GM21825 (cell line): ENCODE measurements at regions not wholly inside any gene's neighbourhood (a gene's known extent, or its start where the extent isn't known, plus 50 kb on each side); places are given as distances from the start of the nearest gene placed in this dataset.
"Not testable (repeated sequence)": the region's sequence is repeated elsewhere in the genome, so short reads cannot be mapped to it uniquely, and the experiment has no call there.

Experiments used
- ATAC-seq: cut with Tn5 transposase; IDR thresholded peaks from one replicate; pipeline ENCODE4 v1.9.1; 2021; ENCODE audit warnings: mild to moderate bottlenecking, moderate library complexity; ENCODE audit not compliant: unreplicated experiment

DNA sequence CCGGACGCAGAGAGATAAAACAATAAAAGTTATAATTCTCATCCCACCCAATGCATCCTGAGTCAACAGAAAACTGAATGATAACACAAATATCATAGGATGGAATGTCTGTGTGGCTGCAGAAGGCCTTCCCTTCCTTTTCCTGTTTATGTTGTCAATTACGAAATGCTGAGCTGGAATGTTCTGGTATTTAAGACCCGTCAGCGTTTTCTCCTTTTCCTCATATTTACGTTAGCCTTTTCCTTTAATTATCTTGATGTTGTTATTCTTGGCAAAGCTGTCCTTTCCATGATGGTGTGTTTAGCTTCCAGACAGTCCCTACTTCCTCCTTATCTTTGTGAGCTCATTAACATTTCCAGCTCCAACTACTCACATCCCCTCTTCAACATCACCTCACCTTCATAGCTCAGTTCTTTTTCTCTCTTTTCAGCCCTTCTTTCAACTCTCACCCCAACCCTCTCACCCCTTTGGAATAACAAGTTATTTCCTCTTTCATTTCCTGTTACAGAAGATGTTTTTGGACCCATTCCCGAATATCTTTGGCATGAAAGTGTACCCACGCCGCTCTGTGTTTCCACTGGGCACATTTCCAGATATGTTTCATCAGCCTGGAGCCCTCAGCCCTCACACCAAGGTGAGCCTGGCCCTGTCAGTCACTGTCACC lies 221.6 kb downstream of the NR2F1-AS1 start:
- ATAC-seq, result no peak

DNA sequence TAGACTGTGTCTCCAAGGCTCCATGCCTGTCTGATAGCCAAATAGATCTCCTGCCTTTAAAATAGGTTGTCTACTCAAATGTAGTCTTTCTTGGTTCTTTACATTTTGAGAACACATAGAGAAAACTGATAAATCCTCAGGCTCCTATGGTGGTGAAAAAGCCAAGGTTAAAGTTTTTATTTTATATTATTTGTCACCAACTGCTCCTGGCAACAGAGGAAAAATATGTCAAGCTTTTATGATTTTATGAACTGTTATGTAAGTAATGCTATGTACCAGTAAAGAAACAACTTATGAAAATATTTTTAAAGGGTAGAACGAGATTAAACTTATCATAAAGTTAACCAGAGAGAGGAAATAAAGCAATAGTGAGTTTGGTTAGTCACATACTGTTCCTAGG lies 222.8 kb downstream of the NR2F1-AS1 start:
- no peak for ATAC-seq

DNA sequence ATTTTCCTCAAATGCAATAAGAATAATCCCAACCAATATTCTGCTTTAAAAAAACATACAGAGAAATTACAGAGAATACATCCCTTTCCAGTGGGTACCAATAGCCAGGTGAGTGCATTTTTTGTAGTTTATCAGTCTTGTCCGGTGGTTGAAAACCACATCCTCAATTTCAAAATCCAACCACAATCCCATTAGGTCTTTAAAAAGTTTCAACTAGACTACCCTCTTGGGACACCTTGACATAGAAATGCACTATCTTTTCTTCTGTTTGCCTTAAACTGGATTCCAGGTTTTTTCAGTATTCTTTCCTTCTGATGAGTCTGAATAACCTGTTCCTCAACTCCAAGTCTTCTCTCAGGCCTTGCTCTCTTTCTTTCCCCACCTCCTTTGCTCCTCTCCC lies 223.3 kb downstream of the NR2F1-AS1 start:
- no peak for ATAC-seq

DNA sequence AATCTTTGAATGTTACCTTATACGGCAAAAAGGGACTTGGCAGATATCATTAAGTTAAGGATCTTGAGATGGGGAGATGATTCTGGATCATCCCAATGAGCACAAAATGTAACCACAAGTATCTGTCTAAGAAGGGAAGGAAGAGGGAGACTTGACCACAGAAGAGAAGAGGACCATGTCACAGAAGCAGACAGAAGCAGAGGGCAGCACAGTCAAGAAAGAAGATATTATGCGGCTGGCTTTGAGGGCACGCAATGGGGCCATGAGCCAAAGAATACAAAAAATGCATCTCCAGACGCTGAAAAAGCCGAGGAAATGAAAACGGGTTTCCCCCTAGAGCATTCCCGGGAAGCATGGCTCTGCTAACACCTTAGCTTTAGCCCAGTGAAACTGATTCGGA lies 225.3 kb downstream of the NR2F1-AS1 start:
- ATAC-seq, result no peak

DNA sequence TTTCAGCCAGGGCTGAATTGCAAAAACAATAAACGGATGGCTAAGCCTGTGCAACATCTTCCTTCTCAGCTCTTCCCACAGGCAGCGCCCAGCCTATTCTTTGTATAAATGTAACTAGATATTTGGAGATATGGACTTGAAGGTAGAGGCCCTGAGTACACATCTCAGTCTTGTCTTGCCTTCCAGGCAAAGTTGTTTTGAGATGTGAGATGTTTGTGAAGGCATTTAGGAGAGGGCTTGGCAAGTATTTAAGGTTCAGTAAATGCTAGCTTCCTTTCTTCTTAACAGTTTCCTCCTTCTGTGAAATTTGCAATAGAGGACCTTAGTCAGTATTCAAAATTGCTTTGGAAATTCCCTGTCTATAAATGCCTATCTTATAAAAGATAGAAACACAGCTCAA lies 228.8 kb downstream of the NR2F1-AS1 start:
- ATAC-seq, result no peak

DNA sequence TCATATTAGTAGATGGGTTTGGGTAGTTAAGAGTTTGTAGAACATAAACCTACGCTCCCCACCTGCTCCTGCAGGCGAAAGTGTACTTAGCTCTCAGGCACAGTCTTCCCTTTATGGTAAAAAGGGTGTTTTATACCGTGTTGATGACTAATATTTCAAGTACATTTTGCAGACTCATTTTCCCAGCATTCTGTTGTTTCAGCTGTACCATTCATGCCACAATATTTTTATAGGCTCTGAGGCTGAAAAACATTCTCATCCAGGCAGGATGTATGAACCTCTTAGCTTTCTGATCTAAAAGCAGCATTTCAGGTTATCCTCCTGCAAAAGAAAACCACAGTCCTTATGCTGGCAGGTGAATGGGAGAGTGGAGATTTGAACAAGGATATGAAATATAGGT lies 231.4 kb downstream of the NR2F1-AS1 start:
- no peak for ATAC-seq

DNA sequence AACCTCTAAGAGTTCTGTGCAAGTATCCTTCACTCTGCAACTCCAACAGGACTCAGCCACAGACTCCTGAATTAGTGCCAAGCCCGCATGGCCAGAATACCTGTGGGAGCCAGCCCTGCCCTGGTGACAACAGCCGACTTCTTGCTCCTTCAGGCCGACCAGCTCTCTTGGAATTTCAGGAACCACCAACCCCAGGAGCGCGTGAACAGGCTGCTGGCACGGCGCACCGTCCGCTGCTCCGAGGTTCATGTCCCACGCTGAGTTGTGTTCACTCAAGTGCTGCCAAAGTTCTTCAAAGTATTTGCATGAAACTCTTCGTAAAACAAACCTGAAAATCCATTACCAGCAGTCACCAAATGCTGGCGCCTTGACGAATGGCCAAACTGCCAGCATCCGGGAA lies 232.8 kb downstream of the NR2F1-AS1 start:
- ATAC-seq, result no peak

DNA sequence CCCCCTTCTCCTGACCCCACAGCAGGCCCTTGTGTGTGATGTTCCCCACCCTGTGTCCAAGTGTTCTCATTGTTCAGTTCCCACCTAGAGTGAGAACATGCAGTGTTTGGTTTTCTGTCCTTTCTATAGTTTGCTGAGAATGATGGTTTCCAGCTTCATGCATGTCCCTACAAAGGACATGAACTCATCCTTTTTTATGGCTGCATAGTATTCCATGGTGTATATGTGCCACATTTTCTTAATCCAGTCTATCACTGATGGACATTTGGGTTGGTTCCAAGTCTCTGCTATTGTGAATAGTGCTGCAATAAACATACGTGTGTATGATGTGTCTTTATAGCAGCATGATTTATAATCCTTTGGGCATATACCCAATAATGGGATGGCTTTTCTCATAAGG lies 234.2 kb downstream of the NR2F1-AS1 start:
- ATAC-seq, result not testable (repeated sequence)

DNA sequence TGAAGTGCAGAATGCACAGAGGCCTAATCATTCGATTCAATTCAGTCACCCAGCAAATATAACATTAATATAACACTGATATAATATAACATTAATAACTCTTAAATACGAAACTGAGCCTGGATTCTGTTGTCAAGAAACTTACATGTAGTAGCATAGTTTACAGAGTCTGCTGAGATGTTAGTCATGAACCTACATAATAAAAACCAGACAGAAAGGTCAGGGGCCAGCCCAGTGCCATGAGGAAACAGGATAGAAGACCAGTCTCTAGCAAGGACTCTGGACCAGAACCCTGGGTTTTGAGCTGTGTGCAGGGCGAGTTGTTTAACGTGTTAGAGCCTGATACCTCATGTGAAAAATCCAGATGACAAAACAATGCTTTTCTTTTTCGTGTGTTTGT lies 234.7 kb downstream of the NR2F1-AS1 start:
- no peak for ATAC-seq

DNA sequence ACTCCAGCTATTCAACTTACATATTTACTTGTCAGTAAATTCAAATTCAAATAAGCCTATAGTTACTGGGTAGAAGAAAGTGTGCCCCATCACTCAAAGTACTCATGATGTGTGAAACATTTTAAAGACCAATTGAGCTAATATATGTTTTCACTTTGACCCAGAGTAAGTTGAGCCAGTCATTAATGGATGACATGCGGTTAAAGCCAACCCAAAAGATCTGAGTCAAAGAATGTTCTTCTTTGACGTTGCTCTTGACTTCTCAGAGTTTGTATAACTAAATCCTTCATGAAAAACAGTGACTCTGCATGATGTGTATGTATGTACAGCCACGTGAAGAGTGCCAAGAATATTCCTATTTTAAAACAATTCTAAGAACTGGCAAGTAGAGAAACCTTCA lies 237.4 kb downstream of the NR2F1-AS1 start:
- no peak for ATAC-seq

DNA sequence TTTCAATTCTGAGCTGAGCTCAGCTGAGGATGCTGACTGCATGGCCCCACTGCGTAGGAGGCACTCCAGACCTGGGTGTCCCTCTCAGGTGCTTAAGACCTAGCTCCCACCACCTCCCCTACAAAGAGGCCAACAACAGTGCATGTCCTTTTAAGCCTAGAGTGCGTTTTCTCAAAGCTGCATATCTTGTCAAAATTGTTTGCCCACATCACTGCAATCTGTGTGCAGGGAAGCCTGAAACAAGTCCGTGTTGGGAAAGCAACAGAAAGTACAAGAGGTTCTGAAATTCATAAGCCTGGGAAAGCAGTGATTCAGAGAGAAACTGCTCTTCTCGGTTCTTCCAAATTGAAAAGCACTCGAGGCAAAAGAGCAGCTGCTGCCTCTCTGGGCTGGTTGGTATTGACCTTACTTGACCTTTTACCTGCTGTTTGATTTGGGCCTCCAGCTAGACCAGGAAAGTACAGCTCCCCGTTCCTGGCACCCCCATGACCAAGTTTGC lies 238.4 kb downstream of the NR2F1-AS1 start:
- no peak for ATAC-seq

DNA sequence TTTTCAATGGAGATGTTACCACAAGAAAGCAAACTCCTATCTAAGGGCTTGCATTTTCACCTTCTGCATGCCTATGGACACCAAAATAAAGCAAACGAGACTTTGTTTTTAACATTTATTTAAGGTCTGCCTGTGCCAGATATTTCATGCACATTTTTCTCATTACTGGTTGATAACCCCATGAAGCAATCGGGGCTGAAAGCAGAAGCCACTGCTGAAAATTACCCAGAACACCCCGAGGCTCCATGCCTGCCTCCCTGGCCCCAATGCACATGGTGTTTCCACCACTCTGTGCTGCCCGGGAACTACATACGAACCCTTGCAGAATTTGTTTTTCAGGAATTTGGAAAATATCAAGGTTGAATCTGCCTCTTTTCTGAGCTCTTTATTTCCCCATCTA lies 240.1 kb downstream of the NR2F1-AS1 start:
- ATAC-seq, result no peak

DNA sequence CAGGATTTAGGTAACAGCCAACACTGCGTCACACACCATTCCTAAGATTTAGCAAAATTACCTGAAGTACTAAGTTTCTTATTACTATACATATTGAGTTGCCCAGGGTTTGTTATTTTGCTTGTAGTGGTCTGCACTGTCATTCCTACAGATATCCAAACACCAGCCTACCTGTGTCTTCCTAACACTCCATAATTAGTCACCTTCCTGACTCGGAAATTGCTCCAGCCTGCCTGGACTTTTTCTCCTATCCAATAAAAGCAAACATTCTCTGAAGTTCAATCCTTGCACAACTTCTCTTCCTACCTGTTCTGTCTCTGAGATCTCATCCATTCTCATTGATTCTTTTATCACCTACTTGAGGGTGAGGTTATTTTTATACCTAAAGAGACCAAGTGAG lies 243.9 kb downstream of the NR2F1-AS1 start:
- no peak for ATAC-seq

DNA sequence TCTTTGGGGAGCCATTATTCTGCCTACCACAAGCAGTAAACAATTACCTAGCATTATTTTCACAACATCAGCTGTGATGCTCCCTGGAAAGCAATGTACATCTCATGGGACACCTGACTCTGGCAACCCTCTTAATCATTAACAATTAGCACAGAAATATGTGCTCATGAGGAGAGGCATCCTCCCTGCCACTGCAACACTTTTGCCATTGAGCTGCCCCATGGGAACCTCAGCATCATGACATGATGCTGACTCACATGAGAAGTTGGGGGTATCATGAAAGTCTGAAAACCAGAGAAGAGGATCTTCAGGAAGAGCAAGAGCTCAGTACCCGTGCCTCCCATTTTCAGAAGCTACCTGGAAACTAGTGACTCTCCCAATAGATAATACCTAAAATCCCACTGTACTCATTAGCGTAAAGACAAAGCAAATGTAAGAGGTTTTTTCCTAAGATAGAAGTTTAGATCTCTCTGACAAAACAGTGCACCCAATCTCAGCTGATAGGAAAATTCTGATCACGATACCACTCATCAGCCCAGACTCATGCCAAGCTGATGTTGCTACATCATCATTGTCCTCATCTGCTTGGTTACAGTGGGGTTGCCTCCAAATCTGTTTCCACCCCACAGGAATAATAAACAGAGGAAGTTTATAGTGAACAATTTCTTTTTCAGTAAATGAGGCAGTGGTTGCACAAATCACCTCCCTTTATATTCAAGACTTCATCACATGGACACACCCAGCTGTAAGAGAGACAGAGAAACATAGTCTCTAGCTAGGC lies 244.5 kb downstream of the NR2F1-AS1 start:
- ATAC-seq, result no peak

DNA sequence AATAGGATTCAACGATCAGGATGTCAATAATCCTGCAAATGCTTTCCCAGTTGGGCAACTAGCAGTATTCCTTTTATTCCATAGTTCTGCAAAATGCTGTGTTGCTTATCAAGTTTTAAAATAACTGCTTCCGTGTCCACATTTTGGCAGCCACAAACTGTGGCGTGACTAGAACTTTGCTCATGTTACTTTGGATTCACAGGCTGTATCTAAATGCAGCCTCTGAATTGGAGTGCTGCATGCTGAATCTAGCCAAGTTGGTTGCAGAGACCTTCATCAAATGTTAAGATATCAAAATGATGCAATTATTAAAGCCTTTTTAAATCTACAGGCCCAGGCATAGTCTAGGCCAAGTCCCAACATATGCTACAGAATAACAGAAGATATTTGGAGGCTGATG lies 249.2 kb downstream of the NR2F1-AS1 start:
- ATAC-seq, result no peak

DNA sequence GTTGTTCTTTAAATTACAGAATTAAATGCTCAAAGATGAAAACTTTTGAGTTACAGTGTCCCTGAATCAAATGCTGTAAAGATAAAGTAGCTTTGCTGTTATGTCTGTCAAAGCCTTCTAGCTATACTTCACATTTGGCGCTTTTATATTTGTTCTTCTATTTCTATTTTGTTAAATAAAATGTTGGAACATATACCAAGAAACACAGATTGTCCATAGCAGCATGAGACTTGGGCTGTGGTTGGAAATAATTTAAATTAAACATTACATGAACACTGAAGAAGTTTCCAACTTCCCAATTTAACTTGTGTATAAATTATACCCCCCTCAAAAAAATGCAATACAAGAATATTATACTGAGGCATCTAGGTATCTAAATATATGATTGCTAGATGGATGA lies 249.8 kb downstream of the NR2F1-AS1 start:
- ATAC-seq, result no peak

DNA sequence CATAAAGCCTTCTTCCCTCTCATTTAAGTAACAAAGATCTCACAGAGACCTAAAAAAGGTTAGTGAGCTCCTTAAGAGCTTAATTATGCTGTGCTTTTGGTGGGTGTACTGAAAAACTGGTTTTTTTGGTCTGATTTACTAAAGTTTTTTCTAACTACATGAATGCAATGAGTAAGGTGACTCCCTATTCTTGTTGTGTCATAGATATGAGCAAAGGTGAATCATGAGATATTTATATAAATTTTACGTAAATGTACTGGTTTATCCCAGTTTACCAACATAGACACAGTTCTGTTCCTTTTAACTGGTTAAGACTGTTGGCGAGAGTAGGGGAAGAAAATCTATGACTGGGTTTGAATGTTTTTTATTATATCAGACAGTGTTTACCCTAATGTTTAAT lies 250.5 kb downstream of the NR2F1-AS1 start:
- ATAC-seq, result no peak

DNA sequence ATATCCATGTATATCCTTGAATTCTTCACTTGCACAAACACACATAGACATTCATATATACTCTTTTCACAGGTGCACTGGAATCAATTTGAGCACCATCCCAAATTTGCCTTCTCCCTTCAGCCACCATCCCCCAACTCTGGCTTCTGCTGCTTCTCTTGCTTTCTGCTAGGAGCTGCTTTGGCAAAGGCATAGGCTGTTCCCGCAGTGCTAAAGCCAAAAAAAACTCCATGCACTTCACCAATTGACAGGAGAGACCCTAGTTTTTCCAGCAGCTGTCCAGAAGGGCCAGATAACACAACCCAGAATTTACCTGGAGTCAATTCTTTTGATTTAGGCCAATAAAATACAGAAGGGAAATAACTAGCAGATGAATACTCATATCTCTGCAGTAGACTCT lies 251.3 kb downstream of the NR2F1-AS1 start:
- ATAC-seq, result no peak

DNA sequence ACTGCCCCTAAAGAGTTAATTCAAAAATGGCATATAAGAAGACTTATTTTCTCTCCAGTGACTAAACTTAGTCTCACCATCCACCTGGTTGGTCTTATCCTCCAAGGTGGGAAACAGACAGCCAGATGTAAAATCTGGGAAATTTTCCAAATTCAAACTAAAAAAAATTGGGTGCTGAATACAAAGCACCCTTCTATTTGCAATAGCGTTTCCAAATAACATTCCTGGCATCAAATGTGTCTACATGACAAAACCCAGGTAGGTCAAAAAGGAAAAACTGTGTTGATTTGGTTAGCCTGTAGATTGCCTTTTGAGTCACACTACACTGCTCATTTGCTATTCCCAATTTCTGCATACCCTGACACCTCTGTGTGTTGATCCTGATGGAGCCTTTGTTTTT lies 252.2 kb downstream of the NR2F1-AS1 start:
- ATAC-seq, result no peak

DNA sequence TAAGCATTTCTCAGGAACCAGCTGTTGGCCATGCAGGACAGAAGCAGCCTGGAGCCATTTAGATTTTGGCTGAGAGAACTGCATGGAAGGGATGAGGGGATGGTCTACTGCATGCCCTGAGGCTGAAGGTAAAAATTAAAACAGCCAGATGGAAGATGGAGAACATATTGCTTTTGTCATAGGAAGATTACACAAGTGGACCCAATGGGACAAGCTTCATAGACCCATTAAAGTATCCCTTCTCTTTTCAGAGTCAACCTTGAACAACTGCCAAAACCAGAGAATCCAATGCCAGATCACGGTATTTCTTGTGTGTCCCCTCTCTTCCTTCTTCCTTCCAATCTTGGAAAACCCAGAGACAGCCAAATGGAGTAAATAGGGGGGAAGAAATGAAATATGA lies 253.4 kb downstream of the NR2F1-AS1 start:
- no peak for ATAC-seq

DNA sequence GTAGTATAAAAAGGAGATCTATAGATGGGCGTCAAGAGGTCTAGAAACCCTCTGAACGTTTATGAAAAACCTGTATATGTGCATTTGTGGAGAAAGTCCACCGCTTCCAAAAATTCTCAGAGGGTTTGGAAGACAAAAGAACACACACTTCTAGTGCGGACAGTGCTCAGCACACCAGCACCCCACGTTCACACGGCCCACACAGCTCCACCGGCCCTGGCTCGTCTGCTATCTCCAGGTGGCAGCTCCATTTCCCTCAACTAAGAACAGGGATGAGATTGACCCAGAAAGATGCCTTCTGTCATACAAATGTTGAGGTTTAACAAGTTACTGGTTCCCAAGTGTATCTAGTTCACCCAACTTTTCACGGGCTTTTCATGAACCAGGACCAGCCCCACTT lies 255.1 kb downstream of the NR2F1-AS1 start:
- no peak for ATAC-seq
